Karpas-422 (cell line): ENCODE measurements at regions not wholly inside any gene's neighbourhood (a gene's known extent, or its start where the extent isn't known, plus 50 kb on each side); places are given as distances from the start of the nearest gene placed in this dataset.
"Not testable (repeated sequence)": the region's sequence is repeated elsewhere in the genome, so short reads cannot be mapped to it uniquely, and the experiment has no call there.

Experiments used
- DNase-seq: peaks from one replicate; pipeline ENCODE4 v3.0.0-alpha.2; 2015
- H2AFZ ChIP-seq: fragments of 200-600 bp; sonication (generic); 2 replicates; pipeline ENCODE4 v1.6.1; 2014; ENCODE audit warnings: antibody characterized with exemption, low read length, mixed read lengths
- H3K27ac ChIP-seq: fragments of 200-600 bp; sonication (generic); 2 replicates; pipeline ENCODE4 v1.5.1; 2014; ENCODE audit warnings: mild to moderate bottlenecking, low read length, moderate library complexity
- H3K27me3 ChIP-seq: fragments of 200-600 bp; sonication (generic); 2 replicates; pipeline ENCODE4 v1.6.1; 2014; ENCODE audit warnings: low read length, mixed read lengths
- H3K36me3 ChIP-seq: fragments of 200-600 bp; sonication (generic); 2 replicates; pipeline ENCODE4 v1.6.1; 2014; ENCODE audit warnings: low read length, mixed read lengths; ENCODE audit not compliant: insufficient read depth
- H3K4me1 ChIP-seq: fragments of 200-600 bp; sonication (generic); 2 replicates; pipeline ENCODE4 v1.6.1; 2014; ENCODE audit warnings: mild to moderate bottlenecking, low read length, mixed read lengths
- H3K4me2 ChIP-seq: fragments of 200-600 bp; sonication (generic); 2 replicates; pipeline ENCODE4 v1.6.1; 2014; ENCODE audit warnings: low read length, low read depth, mild to moderate bottlenecking; ENCODE audit not compliant: poor library complexity, severe bottlenecking
- H3K4me3 ChIP-seq: fragments of 200-600 bp; sonication (generic); 2 replicates; pipeline ENCODE4 v1.5.1; 2014; ENCODE audit warnings: mild to moderate bottlenecking, antibody characterized with exemption, low read length, mixed read lengths
- H3K79me2 ChIP-seq: fragments of 200-600 bp; sonication (generic); 2 replicates; pipeline ENCODE4 v1.6.1; 2014; ENCODE audit warnings: mild to moderate bottlenecking, low read length, mixed read lengths
- H3K9ac ChIP-seq: fragments of 200-600 bp; sonication (generic); 2 replicates; pipeline ENCODE4 v1.6.0; 2014; ENCODE audit warnings: low read length
- H3K9me2 ChIP-seq: fragments of 200-600 bp; sonication (generic), shearing (Covaris generic); replicated peaks from 2 replicates; pipeline ENCODE4 v1.6.0; 2014; ENCODE audit warnings: mild to moderate bottlenecking, low read length, moderate library complexity; ENCODE audit not compliant: insufficient read depth
- H3K9me3 ChIP-seq: fragments of 300-700, 200-600 bp; sonication (generic); 2 replicates; pipeline ENCODE4 v1.6.1; 2014; ENCODE audit warnings: low read length, mixed read lengths
- H4K20me1 ChIP-seq: fragments of 200-600 bp; sonication (generic); 2 replicates; pipeline ENCODE4 v1.6.1; 2014; ENCODE audit warnings: mild to moderate bottlenecking, antibody characterized with exemption, low read length, low read depth; ENCODE audit not compliant: insufficient read depth

- H3K4me3 ChIP-seq = no peak overlapping the region
- H4K20me1 ChIP-seq = no peaks in the 10 kb centered on the region
- no peaks in the 10 kb centered on the region for H3K36me3 ChIP-seq
- H3K9me3 ChIP-seq = peaks cover 4% of the 10 kb centered on the region; the same call in 1 of the 2 replicates
- H3K4me1 ChIP-seq = no peaks in the 10 kb centered on the region
- H3K79me2 ChIP-seq = no peaks in the 10 kb centered on the region
- H3K9me2 ChIP-seq = no peaks in the 10 kb centered on the region
- no peak overlapping the region for H3K4me2 ChIP-seq
- no peaks in the 10 kb centered on the region for H3K27me3 ChIP-seq
- no peak overlapping the region for H3K9ac ChIP-seq
- no peak overlapping the region for H2AFZ ChIP-seq
- H3K27ac ChIP-seq = no peak overlapping the region
- DNase-seq = no peak
Observed at GRCh38 chr1:73491621-73492020, 706.4 kb downstream of the LRRIQ3 start.

DNA sequence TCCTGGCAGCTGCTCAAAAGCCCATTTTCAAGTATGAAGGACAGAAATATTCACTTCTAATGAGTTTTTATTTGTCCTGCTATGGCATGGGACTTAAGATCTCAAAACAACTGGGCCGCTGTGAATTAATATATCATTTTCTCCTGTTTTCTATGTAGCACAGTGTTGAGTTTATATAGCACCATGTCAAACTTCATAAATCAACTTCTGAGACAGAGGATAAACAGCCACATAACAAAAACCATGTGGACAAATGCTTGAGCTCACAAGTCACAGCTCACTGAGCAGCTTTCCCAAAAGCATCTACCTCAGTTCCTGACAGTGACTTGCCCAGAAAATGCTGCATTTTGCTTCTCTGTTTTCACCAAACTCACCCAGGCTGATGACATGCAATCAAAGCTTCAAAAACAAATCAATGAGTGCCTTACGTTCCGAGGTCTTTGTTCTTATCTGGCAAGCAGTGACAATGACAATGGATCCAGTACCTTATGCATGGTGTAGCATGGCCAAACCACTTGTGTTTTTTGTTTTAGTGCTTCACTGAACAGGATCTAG is 722.6 kb downstream of the LRRIQ3 start:
- H3K9me2 ChIP-seq = no peaks in the 10 kb centered on the region
- no peak overlapping the region for H3K4me3 ChIP-seq
- no peak overlapping the region for H3K9ac ChIP-seq
- H3K36me3 ChIP-seq = no peaks in the 10 kb centered on the region
- H3K27ac ChIP-seq = no peak overlapping the region
- no peaks in the 10 kb centered on the region for H3K27me3 ChIP-seq
- H3K4me2 ChIP-seq = no peak overlapping the region
- no peaks in the 10 kb centered on the region for H4K20me1 ChIP-seq
- H3K9me3 ChIP-seq = peaks cover 25% of the 10 kb centered on the region
- DNase-seq = no peak
- no peaks in the 10 kb centered on the region for H3K79me2 ChIP-seq
- no peaks in the 10 kb centered on the region for H3K4me1 ChIP-seq
- no peak overlapping the region for H2AFZ ChIP-seq

- Histone ChIP-seq H3K36me3 (no peaks in the 10 kb centered on the region), H3K4me2 (no peak overlapping the region), H3K79me2 (no peaks in the 10 kb centered on the region), H3K9me2 (no peaks in the 10 kb centered on the region), H3K4me1 (no peaks in the 10 kb centered on the region), H3K9ac (no peak overlapping the region), H3K9me3 (peaks cover 30% of the 10 kb centered on the region), H3K27ac (no peak overlapping the region), H3K27me3 (no peaks in the 10 kb centered on the region), H4K20me1 (no peaks in the 10 kb centered on the region), H3K4me3 (no peak overlapping the region), H2AFZ (no peak overlapping the region)
- DNase-seq = no peak
Observed at GRCh38 chr1:73472810-73473209, 725.2 kb downstream of the LRRIQ3 start.

DNA sequence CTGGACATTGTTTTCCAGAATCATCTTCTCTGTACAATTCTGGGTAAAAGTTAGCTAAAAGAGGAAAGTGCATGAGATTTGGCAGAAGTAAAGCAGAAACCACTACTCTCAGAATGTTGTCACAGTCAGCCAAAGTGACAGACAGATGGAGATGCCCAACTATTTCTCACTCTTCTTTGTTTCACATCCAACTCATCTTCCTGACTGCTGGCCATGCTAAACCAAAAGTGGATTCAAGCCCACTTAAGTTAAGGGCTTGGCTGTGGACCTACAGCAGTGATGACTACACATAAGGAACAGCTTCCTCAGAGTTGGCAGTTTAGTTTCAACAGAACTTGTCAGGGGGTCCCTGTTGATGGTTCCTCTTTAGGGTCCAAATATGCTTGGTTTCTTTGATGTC is 730.2 kb downstream of the LRRIQ3 start:
- H3K4me2 ChIP-seq = no peak overlapping the region
- no peak overlapping the region for H3K4me3 ChIP-seq
- no peaks in the 10 kb centered on the region for H4K20me1 ChIP-seq
- H3K4me1 ChIP-seq = no peaks in the 10 kb centered on the region
- H3K27me3 ChIP-seq = no peaks in the 10 kb centered on the region
- no peak overlapping the region for H3K27ac ChIP-seq
- peaks cover 14% of the 10 kb centered on the region for H3K9me3 ChIP-seq
- H2AFZ ChIP-seq = no peak overlapping the region
- no peak overlapping the region for H3K9ac ChIP-seq
- no peaks in the 10 kb centered on the region for H3K9me2 ChIP-seq
- DNase-seq = no peak
- H3K79me2 ChIP-seq = no peaks in the 10 kb centered on the region
- H3K36me3 ChIP-seq = no peaks in the 10 kb centered on the region

GRCh38 chr1:73463873-73464272 is 734.1 kb downstream of the LRRIQ3 start:
- H3K36me3 ChIP-seq = no peaks in the 10 kb centered on the region
- no peak overlapping the region for H2AFZ ChIP-seq
- no peaks in the 10 kb centered on the region for H3K9me2 ChIP-seq
- no peaks in the 10 kb centered on the region for H3K4me1 ChIP-seq
- no peak overlapping the region for H3K4me2 ChIP-seq
- no peaks in the 10 kb centered on the region for H3K79me2 ChIP-seq
- H3K27ac ChIP-seq = no peak overlapping the region
- no peak overlapping the region for H3K9ac ChIP-seq
- no peak overlapping the region for H3K4me3 ChIP-seq
- no peak for DNase-seq
- peaks cover 14% of the 10 kb centered on the region for H3K9me3 ChIP-seq
- H3K27me3 ChIP-seq = no peaks in the 10 kb centered on the region
- H4K20me1 ChIP-seq = no peaks in the 10 kb centered on the region

GRCh38 chr1:73452522-73452921 is 745.5 kb downstream of the LRRIQ3 start:
- H3K27me3 ChIP-seq = no peaks in the 10 kb centered on the region
- no peaks in the 10 kb centered on the region for H3K9me2 ChIP-seq
- H3K9me3 ChIP-seq = peaks cover 38% of the 10 kb centered on the region
- no peak overlapping the region for H2AFZ ChIP-seq
- H3K4me2 ChIP-seq = no peak overlapping the region
- no peaks in the 10 kb centered on the region for H3K79me2 ChIP-seq
- no peaks in the 10 kb centered on the region for H4K20me1 ChIP-seq
- H3K4me1 ChIP-seq = no peaks in the 10 kb centered on the region
- H3K4me3 ChIP-seq = no peak overlapping the region
- no peak overlapping the region for H3K9ac ChIP-seq
- H3K27ac ChIP-seq = no peak overlapping the region
- no peaks in the 10 kb centered on the region for H3K36me3 ChIP-seq
- DNase-seq = no peak

GRCh38 chr1:73450668-73451067 is 747.3 kb downstream of the LRRIQ3 start:
- peaks cover 36% of the 10 kb centered on the region for H3K9me3 ChIP-seq
- H3K4me3 ChIP-seq, H3K4me2 ChIP-seq, H3K9me2 ChIP-seq, H3K4me1 ChIP-seq, H2AFZ ChIP-seq, DNase-seq, H3K27ac ChIP-seq, H3K27me3 ChIP-seq, H3K79me2 ChIP-seq, H4K20me1 ChIP-seq, H3K9ac ChIP-seq, H3K36me3 ChIP-seq: not testable (repeated sequence)

- Histone ChIP-seq H3K27ac (no peak overlapping the region), H3K9ac (no peak overlapping the region), H3K36me3 (no peaks in the 10 kb centered on the region), H3K4me3 (no peak overlapping the region), H3K4me2 (no peak overlapping the region), H3K9me2 (no peaks in the 10 kb centered on the region), H2AFZ (no peak overlapping the region), H3K79me2 (no peaks in the 10 kb centered on the region), H3K9me3 (peaks cover 15% of the 10 kb centered on the region), H4K20me1 (no peaks in the 10 kb centered on the region), H3K4me1 (no peaks in the 10 kb centered on the region), H3K27me3 (no peaks in the 10 kb centered on the region)
- no peak for DNase-seq
Observed at GRCh38 chr1:73411479-73411878, 786.5 kb downstream of the LRRIQ3 start.

DNA sequence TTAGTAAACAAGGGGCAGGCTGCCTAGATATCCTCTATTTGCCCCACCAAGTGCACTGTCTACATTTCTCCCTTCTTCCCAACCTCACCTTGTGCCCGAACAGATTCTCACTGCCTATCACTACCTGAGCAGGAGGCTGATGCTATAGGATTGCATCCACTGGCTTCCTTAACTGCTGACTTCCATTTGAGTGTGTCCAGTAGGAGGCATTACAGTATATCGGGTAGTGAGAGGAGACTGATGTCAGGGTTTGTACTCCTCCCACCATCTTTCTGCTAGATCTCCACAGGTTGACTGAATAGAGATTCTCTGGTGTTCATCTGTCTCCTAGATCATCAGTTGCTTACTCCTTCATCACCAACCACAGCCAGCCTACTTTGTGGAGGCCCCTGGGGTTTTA is 796.3 kb downstream of the LRRIQ3 start:
- H3K9me2 ChIP-seq = no peaks in the 10 kb centered on the region

More for the DNA sequence above, 796.3 kb downstream of the LRRIQ3 start:
- peaks cover 16% of the 10 kb centered on the region; the same call in 1 of the 2 replicates for H3K9me3 ChIP-seq
- no peak overlapping the region for H3K27ac ChIP-seq
- no peaks in the 10 kb centered on the region for H3K79me2 ChIP-seq
- no peaks in the 10 kb centered on the region for H3K36me3 ChIP-seq
- H4K20me1 ChIP-seq = no peaks in the 10 kb centered on the region
- H3K4me1 ChIP-seq = no peaks in the 10 kb centered on the region
- H2AFZ ChIP-seq = no peak overlapping the region
- no peak overlapping the region for H3K9ac ChIP-seq
- DNase-seq = no peak
- H3K4me2 ChIP-seq = no peak overlapping the region
- no peaks in the 10 kb centered on the region for H3K27me3 ChIP-seq
- no peak overlapping the region for H3K4me3 ChIP-seq
